GM18868 (cell line): ENCODE measurements at regions not wholly inside any gene's neighbourhood (a gene's known extent, or its start where the extent isn't known, plus 50 kb on each side); places are given as distances from the start of the nearest gene placed in this dataset.
"Not testable (repeated sequence)": the region's sequence is repeated elsewhere in the genome, so short reads cannot be mapped to it uniquely, and the experiment has no call there.

Source experiments
- ATAC-seq: cut with Tn5 transposase; IDR thresholded peaks from one replicate; pipeline ENCODE4 v1.9.1; 2021; ENCODE audit warnings: mild to moderate bottlenecking, moderate library complexity; ENCODE audit not compliant: unreplicated experiment

GRCh38 chr6:122214605-122215318 lies 184.7 kb upstream of the HSF2 start:
- ATAC-seq: no peak

- ATAC-seq: no peak
These were observed 179.2 kb upstream of the HSF2 start for GRCh38 chr6:122220254-122220653.

- ATAC-seq: no peak
These were observed 176.7 kb upstream of the HSF2 start for GRCh38 chr6:122222761-122223160.

GRCh38 chr6:122223251-122223650 lies 176.2 kb upstream of the HSF2 start:
- no peak for ATAC-seq

- ATAC-seq: no peak
These were observed 160.6 kb upstream of the HSF2 start for GRCh38 chr6:122238861-122239260.

- ATAC-seq: no peak
These were observed 152.4 kb upstream of the HSF2 start for GRCh38 chr6:122246906-122247658.

GRCh38 chr6:122248001-122248669 lies 151.3 kb upstream of the HSF2 start:
- ATAC-seq: no peak

- no peak for ATAC-seq
These were observed 150.6 kb upstream of the HSF2 start for GRCh38 chr6:122248844-122249243.

GRCh38 chr6:122258839-122259238 lies 140.6 kb upstream of the HSF2 start:
- no peak for ATAC-seq

- no peak for ATAC-seq
These were observed 134.9 kb upstream of the HSF2 start for GRCh38 chr6:122264557-122264956.

- ATAC-seq: no peak
These were observed 133.7 kb upstream of the HSF2 start for GRCh38 chr6:122265755-122266154.

GRCh38 chr6:122268394-122268793 lies 131.1 kb upstream of the HSF2 start:
- no peak for ATAC-seq

GRCh38 chr6:122276637-122277036 lies 122.8 kb upstream of the HSF2 start:
- no peak for ATAC-seq

- ATAC-seq: not testable (repeated sequence)
These were observed 119.1 kb upstream of the HSF2 start for GRCh38 chr6:122280105-122281021.

GRCh38 chr6:122283884-122284283 lies 115.6 kb upstream of the HSF2 start:
- no peak for ATAC-seq

- no peak for ATAC-seq
These were observed 114.6 kb upstream of the HSF2 start for GRCh38 chr6:122284848-122285247.

- ATAC-seq: no peak
These were observed 114.0 kb upstream of the HSF2 start for GRCh38 chr6:122285292-122285913.

GRCh38 chr6:122286512-122286911 lies 112.9 kb upstream of the HSF2 start:
- no peak for ATAC-seq

- no peak for ATAC-seq
These were observed 109.5 kb upstream of the HSF2 start for GRCh38 chr6:122289762-122290539.

- ATAC-seq: no peak
These were observed 102.4 kb upstream of the HSF2 start for GRCh38 chr6:122297010-122297409.
